Stimulated activated CD8-positive, alpha-beta memory T cell treated with anti-CD3 and anti-CD28 coated beads, Interleukin-7, amount 100 ng/mL, for 24 hours (primary cell): ENCODE measurements at regions not wholly inside any gene's neighbourhood (a gene's known extent, or its start where the extent isn't known, plus 50 kb on each side); places are given as distances from the start of the nearest gene placed in this dataset.
"Not testable (repeated sequence)": the region's sequence is repeated elsewhere in the genome, so short reads cannot be mapped to it uniquely, and the experiment has no call there.

Experiments used
- DNase-seq: peaks from one replicate; pipeline ENCODE4 v3.0.0-alpha.2; 2020; ENCODE audit warnings: low read depth

DNA sequence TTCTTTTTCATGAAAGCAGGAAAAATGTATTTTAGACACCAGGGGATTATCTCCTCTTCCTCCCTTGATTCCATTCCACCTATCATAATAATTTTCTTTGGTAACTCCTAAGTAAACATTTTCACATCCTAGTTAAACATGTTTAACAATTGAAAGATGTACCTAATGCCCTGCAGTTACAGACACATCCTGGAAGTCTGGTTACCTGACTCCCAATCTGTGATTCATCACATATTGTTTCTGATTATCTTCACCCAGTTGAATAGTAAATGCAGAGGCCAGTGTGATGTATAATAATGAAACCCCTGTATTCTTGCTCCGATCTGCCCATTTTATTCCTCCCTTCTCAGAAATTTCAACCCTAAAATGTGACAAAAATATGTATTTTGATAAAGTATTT, 1237.6 kb upstream of the LRRTM1 start:
- no peak for DNase-seq

DNA sequence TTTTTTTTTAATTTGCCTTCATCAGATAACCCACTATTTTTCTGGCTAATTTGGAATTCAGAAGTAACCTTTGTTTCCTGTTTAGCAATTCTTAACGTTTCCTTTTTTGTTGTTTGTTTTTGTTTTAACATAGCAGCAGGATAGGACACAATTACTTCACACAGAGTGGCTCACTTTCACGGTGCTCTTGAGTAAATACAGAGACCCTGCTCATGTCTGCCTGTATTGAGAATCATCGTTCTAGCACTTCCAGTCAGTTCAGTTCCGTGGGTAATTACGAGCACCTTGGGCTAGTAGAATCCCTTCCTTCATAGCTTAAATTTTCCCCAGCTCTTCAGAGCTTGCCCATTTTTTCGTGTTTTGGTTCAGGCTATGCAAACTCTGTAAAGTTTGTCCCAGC, 1225.4 kb upstream of the LRRTM1 start:
- DNase-seq = no peak

- DNase-seq = no peak
Measured at GRCh38 chr2:81528852-81529480, 1224.4 kb upstream of the LRRTM1 start.

- DNase-seq = no peak
Measured at GRCh38 chr2:81523344-81523743, 1218.8 kb upstream of the LRRTM1 start.

GRCh38 chr2:81513328-81513727, 1208.8 kb upstream of the LRRTM1 start:
- DNase-seq = no peak

DNA sequence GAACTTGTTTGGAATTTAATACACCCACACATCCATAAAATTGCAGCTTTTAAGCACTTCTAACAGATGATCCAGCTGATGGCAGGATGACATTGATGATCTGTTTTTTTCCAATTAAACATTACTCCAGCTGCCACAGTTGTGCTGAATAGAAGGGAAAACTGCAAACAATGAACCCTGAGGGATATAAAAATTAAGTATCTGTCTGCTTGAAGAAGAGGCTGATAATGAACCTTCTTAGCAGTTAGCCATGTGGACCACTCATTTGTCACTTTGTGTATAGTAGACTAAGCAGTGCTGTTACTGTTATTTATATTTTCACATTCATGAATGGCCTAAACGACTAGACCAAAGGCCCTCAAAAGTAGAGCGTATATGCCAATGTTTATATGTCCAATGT, 1201.0 kb upstream of the LRRTM1 start:
- no peak for DNase-seq

GRCh38 chr2:81495556-81495955, 1191.0 kb upstream of the LRRTM1 start:
- no peak for DNase-seq

- DNase-seq = no peak
Measured at GRCh38 chr2:81483254-81483653, 1178.7 kb upstream of the LRRTM1 start.

DNA sequence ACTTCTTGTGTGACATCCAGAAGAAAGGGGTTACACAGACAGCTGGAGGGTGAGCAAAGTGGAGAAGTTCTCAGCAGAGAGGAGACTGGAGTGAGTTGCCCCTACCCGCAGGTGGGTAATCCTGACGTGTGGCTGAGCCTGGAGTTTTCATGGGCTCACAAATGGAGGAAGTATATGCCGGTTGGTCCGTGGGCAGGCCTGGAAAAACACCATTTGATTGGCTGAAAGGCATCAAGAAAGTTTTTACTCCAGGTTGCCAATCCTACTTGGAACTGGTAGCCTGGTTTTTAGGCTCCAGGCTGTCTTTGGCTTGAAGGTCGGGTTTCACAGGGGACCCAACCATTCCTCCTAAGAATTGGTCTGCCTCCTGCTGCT, 1177.4 kb upstream of the LRRTM1 start:
- DNase-seq = no peak

DNA sequence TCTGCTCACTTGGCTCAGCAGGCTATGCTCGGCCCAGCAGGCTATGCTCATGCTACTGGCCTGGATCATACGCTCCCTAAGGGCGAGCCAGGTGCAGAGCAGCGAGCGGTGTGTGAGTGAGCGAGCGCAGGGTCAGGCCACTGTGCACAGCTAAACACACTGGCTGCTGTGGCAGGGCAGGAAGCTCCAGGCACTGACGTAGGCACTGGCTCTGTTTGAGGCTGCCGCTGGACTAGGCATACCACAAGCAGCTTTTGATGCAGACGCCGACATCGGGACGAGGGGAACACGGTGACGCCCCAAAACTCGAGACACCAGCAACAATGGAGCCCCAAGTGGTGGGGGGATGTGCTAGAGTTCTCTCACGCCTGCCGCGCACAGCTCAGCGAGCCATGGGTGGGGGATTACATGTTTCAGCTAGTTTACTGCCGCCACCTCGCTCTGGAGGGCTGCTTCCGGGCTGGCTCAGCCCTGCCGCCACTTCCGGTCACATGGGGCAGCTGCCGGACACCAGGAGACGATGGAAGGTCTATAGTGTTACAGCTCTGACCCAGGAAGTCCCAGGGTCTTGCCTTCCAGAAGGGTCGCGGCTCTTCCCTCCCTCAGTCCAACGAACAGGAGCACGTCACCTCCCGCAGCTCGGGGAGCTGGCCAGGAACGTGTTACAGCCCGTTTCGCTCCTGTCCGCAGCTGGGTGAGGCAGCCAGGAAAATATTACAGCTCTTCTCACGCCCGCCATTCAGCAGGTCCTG, 1176.9 kb upstream of the LRRTM1 start:
- no peak for DNase-seq

- no peak for DNase-seq
Measured at GRCh38 chr2:81467096-81467495, 1162.5 kb upstream of the LRRTM1 start.

DNA sequence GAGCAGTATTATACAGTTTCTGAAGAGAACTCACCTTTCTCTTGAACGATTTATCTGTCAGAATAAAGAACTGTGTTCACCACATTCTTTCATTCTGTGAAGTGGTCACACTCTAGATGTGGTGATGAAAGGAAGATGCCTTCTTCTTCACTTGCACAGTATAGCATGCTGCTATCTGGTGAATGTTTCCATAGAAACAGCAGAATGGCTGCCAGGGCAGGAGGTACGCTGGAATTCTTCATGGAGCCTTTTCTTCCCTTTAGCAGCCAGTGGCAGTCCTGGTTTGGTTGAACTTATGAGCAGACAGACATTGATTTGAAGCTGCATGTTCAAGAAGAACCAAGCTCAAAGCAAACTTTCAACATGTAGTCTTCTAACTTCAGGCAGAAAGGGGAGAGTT, 1157.9 kb upstream of the LRRTM1 start:
- DNase-seq = no peak

GRCh38 chr2:81445176-81445575, 1140.6 kb upstream of the LRRTM1 start:
- DNase-seq = no peak

DNA sequence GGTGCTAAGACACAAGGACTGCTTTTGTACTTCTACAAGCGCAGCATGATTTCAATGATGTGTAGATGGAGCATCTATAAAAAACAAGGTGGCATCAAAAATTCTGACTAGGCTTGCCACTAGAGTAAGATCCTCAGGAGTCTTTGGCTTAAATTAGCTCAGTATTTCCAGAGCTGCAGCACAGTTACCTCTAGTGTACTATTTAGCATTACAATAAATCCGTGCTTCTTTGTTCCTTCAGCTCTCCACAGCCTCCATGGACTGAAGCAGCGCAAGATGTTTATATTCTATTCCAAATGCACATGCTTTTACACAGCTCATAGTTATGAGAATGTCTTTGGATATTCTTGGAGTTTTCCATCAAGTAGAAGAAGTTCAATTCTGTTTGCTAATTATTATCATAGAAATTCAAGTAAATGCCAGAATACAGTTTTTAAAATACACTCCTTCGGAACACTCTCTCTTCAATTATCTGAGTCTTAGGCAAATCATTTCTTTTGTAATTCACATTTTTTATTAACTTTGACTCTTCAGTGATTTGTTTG, 1133.0 kb upstream of the LRRTM1 start:
- DNase-seq = no peak

- no peak for DNase-seq
Measured at GRCh38 chr2:81436256-81436655, 1131.7 kb upstream of the LRRTM1 start.

- DNase-seq = no peak
Measured at GRCh38 chr2:81412681-81413080, 1108.1 kb upstream of the LRRTM1 start.

GRCh38 chr2:81403508-81403907, 1099.0 kb upstream of the LRRTM1 start:
- DNase-seq = no peak

DNA sequence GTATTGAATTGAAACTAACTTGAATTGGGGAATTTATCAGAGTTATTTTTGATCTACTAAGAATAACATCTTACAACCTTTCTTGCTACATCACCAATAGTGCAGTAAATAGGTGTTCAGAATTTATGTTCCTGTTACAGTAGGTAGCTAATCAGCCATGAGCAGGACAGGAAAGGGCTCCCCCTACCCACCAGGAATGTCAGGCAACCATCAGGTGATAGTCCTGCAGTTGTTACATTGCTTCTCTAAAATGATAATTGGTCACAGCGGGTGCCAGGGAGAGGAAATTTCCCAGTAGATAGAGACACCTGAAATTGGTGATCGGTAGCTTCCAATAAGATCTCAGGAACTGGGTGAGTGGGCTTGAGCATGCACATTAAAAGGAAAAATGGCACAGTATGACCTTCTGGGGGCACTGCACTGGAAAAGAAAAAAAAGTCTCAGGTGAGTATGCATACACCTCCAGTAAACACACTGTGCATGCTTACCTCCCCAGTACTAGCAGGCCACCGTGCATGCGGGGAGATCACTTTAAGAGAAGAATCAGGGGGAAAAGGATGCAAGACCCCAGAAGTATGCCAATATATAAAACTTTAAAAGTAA, 1092.0 kb upstream of the LRRTM1 start:
- DNase-seq = no peak

DNA sequence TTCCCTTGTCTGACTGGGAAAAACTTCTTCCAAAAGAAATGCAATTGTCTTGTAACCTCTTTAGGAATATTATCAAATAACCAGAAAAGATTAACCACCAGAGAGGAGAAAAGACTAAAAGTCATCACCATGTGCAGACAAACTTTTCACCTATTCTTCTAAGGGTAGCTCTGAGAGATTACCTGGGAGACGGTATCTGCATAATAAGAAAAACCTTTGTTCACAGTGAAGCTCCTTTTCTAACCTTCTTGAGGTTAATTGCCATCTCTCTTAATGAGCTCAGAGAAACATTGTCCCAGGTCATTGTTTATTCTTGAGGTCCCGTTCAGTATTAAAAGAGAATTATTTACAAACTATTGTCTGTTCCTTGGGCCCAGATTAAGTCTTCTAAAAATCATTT, 1091.2 kb upstream of the LRRTM1 start:
- no peak for DNase-seq

GRCh38 chr2:81389203-81389602, 1084.7 kb upstream of the LRRTM1 start:
- no peak for DNase-seq

- DNase-seq = no peak
Measured at GRCh38 chr2:81363800-81364199, 1059.2 kb upstream of the LRRTM1 start.

DNA sequence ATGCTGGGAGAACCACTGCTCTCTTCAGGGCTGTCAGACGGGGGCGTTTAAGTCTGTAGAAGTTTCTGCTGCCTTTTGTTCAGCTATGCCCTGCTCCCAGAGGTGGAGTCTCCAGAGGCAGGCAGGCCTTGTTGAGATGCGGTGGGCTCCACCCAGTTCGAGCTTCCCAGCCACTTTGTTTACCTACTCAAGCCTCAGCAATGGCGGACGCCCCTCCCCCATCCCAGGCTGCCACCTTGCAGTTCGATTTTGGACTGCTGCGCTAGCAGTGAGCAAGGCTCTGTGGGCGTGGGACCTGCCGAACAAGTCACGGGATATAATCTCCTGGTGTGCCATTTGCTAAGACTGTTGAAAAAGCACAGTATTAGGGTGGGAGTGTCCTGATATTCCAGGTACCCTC, 1057.9 kb upstream of the LRRTM1 start:
- DNase-seq = not testable (repeated sequence)

DNA sequence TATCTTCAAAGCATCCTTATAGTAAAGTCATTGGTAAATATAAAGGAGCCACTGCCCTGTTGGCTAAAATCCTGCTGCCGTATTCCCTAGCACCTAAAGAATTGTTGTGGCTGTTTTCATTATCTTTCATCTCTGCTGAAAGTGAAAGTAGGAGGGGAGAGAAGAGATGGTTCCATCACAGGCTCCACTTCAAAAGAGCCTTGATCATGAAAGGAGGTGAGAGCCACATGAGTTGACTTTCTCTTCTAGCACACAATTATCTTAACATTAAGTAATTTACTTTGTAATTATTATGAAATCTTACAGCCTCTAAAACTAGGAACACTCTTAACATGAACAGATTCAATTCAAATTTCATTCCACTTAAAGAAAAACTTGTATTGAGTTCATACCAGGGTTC, 1050.9 kb upstream of the LRRTM1 start:
- no peak for DNase-seq
